ENCODE measurements at regions not wholly inside any gene's neighbourhood (a gene's known extent, or its start where the extent isn't known, plus 50 kb on each side); places are given as distances from the start of the nearest gene placed in this dataset.

DNA sequence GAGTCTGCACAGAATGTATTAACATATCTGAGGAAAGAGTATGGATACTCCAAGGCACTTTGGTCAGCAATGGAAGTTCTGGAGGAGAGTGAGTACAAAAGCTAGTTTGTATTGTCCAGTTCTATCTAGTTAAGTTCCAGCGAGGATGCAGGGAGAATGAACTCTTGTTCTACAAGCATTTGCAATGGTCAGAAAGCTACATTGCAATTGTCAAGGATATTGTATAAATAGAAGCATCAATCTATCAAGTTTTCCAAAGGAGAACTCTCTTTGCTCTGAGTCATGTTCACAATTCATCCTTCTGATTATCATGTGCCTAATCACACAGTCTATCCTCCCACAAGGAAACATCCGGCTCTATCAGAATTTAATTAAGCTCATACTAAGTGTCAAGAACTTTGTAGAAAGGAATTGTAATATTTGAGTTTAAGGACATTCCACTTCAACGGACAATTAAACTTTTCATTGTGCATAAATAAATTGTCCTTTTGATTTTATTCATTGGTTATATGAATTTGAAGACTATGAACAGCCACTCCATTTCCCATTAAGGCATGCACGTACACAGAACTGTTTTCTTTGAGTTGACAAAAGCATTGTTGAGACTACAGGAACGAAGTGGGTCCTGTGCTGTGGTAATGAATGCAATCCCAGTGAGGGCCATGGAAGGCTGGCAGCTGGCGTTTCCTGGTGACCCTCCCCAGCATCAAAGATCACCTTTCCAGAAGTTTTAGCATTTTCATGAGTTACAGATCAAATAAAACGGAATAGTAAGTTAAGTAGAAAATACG is 973.5 kb upstream of the GOT2 start:
- DNase-seq (ENCODE audit: low spot score) = no peak

DNA sequence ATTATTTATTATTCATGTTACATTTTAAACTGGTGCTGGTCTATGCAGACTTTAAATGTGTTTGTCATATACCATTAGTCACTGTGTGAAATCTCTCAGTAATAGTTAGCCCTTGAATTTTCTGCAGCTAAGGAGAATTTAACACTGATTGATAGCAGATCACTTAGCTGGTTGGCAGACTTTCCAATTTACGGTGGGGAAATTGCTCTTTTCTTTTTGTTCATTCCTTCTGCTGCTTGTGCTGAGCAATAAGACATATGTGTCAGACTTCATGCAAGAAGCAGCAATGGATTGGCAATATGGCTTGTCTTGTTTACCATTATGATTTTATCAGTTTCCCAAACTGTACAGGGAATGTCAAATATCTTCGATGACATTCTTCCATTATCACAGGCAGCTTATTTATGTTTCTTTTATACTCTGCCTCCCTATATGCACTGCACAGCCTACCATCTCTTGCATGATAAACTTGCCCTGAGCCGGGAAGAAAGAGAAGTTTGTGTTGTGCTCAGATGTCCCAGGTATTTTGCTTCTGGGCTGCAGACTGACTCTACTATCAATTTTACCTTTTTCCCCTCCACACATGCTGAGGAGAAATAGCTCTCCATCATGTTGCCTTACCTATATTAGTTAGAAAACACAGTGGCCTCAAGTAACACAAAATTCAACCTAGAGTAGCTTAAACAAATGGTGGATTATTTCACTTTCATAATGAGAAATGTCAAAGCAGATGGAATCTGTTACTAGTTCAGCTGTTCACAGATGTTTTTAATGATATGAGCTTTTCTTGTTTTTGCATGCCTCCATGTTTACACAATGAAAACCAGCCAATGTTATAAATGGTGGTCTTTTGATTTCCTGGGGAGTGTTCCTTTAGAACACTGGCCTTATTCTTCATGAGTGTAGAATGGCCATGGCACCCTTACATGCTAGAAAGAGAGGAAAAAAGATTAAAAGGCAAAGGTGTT is 968.1 kb upstream of the GOT2 start:
- no peak for DNase-seq (ENCODE audit: low spot score)

DNA sequence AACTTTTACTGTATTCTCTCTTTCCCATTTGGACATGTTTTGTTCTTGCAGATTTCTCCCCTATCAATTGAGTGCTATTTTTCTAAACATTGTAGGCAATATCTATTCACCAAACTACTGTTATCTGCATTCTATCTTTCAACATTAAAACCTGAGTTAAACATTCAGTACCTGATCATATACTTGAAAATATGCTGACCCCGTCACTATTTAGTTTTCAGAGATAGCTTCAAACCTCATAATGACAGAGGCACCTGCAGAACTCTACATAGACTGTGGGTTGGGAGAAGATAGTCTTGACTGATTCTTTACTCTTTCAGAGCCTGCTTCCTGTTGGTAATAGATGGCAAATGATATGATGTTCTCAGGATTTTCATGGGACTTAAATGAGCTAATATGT is 965.7 kb upstream of the GOT2 start:
- no peak for DNase-seq (ENCODE audit: low spot score)

DNA sequence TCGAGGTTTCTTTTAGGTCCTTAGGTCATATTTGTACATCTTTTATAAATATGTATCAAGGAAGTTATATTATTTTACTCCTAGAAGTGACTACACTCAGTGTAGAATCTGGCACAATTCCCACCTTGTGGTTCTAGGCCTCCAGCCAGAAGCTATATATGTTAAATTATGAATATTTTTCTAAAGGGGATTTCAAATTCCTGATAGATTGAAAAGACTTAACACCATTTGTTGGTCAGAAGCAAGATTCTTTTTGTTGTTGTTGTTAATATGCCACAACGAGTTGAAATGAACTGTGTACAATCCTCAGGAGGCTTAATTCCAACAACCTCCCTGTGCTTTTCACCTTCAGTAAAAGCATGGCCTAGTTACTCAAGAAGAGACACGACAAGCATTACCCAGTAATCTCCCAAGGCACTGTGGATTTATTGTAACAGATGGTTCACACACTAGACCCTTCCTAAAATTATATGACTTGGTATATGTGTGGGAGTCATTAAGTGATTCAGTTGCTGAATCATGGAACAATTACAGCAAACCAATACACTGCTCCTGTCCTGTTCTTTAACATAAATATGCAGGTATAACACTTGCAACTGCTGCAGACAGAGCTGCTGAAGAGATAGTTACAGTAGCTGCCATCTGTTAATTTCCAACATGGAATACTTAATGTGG is 964.4 kb upstream of the GOT2 start:
- no peak for DNase-seq (ENCODE audit: low spot score)

DNA sequence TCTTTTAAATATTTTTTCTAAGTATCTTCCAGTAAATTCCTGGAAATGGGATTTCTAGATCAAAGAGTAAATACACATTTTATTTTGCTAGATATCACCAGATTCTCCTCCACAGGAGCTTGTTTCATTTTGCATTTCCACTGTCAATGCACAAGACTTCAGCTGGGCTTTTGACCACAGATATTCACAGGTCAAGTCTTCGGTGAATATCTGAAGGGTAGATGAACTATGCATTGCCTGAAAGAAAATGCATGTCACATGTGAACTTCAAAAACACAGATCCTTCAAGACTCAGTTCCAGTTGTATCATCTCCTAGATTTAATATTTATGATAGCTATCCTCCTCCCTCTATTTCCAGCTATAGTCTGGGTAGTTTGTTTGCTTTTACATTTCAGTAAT is 963.6 kb upstream of the GOT2 start:
- DNase-seq (ENCODE audit: low spot score) = no peak

DNA sequence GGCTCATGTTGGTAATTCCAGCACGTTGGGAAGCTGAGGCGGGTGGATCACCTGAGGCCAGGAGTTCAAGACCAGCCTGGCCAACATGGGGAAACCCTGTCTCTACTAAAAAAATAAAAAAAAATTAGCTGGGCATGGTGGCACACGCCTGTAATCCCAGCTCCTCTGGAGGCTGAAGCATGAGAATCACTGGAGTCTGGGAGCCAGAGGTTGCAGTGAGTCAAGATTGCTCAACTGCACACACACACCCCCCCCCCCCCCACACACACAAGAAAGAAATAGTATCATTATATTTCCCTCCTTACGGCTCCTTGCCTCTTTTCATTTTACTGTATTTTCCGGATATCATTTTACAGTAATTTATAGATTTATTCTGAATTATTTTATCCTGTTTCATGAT is 963.1 kb upstream of the GOT2 start:
- no peak for DNase-seq (ENCODE audit: low spot score)

DNA sequence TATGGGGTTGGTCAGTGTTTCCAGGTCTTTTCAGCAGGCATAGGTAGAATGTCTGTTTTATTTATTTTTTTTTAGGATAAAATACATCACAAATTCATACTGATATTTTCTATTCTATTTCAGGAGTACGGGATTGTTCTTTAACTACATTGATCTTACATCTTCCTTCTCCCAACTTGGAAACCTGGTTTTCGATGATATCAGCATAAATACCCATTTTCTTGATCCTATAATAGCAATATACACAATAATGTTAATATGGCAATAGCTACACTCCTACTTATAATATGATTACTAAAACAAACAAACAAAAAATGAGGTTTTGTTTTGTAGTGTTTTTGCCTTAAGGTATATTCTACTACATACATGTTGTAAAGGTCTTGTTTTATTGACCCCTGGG is 962.4 kb upstream of the GOT2 start:
- DNase-seq (ENCODE audit: low spot score) = no peak

DNA sequence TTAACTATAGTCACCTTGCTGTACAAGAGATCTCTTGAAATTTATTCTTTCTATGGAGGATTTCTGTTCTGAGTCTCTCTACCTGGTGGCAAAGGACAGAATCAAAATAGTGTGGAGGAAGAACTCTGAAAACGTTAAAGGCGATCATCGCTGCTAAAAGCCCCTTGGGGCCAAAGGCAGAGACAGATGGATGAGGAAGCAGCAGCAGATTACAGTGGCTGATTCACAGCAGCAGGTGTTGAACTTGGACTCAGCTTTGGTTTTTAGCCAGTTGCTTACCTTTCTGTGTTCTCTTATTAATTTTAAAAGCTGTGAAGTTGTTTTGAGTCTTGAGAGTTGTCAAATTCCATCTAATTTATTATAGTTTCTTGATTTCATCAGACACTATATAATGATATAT is 956.1 kb upstream of the GOT2 start:
- no peak for DNase-seq (ENCODE audit: low spot score)

DNA sequence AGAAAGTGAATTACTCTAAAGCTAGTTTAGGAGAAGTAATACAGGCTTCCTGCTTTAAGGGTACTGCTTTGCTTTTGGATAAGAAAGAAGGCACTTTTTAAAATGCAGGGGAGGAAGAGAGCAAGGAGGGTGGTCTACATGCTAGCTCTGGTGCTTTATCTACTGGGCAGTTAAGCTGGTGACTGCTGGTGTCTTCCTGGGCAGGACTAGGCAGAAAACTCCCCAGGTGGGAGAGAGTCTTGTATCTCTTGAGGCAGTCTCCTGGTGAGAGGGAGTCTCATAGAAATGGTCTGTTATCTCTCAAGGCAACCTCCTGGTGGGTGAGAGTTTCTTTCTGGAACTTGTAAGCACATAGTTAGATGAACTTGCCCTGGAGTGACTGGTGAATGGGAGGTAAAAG is 953.9 kb upstream of the GOT2 start:
- no peak for DNase-seq (ENCODE audit: low spot score)

DNA sequence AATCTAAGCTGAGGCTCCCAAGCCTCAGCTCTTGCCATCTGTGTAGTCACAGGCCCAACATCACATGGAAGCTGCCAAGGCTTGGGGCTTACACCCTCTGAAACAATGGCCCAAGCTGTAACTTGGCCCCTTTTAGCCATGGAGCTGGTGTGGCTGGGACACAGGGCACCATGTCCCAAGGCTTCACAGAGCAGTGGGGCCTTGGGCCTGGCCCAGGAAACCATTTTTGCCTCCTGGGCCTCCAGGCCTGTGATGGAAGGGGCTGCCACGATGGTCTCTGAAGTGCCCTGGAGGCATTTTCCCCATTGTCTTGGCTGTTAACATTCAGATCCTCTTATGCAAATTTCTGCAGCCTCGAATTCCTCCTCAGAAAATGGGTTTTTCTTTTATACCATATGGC is 952.3 kb upstream of the GOT2 start:
- no peak for DNase-seq (ENCODE audit: low spot score)

DNA sequence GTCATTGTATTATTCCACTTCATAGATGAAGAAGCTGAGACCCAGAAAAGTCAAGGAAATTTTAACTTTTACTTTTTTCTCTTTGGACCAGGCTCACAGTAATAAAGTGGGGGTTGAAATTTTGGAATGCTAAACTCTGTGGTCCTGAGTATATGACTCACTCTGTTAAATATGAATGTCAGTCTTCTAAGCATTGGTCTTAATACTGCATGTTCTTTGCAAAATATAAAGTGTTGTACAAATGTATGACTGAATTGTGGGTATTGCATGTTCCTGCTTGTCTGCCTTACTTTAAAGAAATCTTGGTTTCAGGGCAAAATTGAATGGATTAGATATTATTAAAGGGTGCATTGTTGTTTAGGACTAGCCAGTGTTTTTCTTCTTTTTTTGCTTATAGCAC is 950.8 kb upstream of the GOT2 start:
- DNase-seq (ENCODE audit: low spot score) = no peak

DNA sequence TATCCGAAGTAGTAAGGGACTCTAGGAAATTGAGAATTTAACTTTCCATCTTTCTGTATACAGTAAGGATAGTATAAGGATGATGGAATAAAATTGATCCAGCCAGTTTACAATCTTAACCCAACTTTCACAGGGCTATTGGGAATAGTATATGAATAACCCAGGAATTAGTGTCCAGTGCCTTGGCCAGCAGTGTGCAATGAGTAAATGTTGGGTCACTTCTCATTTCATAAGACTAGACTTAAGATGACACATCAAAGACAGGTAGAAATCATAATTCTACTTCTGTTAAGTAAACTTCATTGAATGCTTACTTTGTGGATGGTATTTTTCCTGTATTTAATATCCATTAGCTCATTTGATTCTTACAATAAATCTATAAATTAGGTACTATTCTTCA is 949.6 kb upstream of the GOT2 start:
- DNase-seq (ENCODE audit: low spot score) = no peak

DNA sequence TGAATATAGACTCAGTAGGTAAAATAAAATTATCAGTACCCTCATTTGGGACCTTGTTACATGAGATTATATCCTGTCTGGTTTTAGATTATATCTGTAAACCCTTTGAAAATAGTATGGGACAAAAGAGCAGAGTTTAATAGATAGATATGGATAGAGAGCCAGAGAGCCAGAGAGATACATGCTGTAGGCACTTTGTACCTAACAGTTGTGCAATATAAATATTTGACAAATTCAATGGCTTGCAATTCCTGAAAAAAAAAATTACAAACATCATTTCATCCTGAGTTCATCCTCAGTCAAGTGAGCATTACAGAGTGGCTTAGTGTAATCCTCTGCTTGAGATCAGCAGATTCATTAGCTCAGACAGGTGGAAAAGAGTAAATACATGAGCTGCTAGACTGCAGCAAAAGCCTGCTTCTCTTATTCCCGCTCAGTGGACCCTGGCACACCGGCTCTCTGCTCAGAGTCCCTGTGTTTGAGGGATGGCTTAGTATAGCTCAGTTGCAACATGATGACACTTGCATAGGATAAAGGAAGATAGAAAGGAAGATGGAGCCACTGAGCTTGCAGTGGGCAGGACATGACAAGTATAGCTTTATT is 931.6 kb upstream of the GOT2 start:
- DNase-seq (ENCODE audit: low spot score) = no peak

DNA sequence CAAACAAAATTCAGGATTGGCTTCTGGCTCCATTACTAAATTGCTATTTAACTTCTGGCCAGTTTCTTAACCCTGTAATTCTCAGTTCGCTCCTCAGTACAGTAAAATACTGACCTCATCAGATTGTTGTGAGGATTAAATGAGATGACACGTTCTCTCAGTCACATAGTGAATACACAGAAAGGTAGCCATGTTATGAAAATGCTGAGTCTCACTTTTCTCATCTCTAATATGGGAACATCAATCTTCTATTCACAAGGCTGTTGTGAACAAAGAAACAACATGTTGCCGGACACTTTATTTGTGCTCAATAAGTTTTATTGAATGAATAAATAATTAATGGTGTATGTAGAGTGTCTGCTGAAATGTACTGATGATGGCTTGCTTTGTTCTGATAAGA is 924.5 kb upstream of the GOT2 start:
- DNase-seq (ENCODE audit: low spot score) = no peak

DNA sequence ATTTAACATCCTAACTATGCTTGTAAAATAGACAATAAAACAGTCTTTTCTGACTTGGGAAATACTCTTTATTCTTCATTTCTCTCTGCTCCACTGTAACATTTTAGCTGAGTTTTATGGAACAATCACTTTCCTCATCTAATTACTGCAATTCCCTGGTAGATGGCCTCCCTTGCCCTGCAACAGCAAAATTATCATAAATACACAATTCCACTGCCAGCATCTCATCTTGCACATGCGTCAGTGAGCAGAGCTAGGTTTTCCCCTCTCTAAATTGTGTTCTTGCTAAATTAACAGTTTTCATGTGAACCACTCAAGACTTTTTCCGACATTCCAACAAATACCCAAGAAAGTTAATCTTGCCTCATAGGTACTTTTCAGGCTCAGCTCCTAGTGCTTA is 920.9 kb upstream of the GOT2 start:
- DNase-seq (ENCODE audit: low spot score) = no peak

DNA sequence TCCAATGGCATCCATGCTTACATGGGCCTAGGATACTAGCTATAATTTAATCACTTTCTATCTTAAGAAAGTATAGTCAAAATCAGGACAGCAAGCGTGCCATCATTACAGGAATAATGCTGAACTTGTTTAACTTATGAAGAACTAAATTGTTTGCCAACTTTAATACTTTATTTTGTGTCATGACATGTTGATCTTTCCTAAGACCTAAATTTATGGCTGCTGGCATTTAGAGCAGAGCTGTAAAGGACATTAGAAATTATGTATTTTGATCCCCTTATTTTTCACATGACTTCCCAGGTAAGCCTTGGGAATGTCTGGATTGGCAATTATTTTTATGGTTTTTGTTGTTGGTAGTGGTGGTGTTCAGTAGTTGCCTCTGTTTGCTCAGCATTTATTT is 920.3 kb upstream of the GOT2 start:
- DNase-seq (ENCODE audit: low spot score) = no peak

DNA sequence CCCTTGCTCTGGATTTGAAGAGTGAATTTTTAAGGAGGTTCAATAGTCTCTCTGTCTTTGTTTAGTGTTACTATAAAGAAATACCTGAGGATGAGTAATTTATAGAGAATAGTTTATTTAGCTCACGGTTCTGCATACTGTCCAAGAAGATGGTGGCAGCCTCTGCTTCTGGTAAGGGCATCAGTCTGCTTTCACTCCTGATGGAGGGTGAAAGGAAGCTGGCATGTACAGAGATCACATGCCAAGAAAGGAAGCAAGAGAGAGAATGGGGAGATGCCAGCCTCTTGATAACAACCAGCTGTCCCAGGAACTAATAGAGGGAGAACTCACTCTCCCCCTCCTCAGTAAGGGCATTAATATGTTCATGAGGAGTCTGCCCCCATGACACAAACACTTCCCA is 917.5 kb upstream of the GOT2 start:
- no peak for DNase-seq (ENCODE audit: low spot score)

DNA sequence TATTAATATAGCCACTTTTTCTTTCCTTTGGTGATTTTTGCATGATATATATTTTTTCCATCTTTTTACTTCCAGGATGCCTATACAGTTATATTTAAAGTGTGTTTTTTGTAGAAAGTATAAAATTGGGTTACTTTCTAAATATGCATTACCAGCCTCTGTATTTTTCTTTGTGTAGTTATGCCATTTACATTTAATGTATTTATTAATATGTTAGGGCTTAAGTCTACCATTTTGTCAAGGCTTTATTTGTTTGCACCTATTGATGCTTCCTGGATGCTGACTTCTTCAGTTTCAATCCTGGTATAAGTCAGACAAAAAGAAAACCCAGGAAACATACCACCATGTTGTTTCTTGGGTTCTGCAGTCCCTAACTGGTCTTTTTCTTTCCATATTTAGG is 911.1 kb upstream of the GOT2 start:
- DNase-seq (ENCODE audit: low spot score) = no peak

DNA sequence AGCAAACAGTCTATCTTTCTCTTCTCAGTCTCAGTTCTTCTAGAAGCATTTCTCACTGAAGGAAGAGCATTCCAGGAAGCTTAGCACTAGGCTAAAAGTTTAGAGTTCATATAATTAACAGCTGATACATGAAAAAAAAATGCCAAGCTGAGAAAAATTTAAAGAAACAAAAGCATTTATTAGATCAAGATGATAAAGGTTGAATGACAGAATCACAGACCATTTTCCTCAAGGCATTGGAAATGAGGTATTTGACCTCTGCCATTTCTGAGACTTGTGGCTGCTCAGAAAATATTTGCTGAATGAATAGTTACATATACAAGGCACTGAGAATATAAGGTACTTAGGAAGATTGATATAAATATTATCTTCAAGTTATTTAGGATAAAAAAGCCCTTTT is 901.6 kb upstream of the GOT2 start:
- DNase-seq (ENCODE audit: low spot score) = no peak

DNA sequence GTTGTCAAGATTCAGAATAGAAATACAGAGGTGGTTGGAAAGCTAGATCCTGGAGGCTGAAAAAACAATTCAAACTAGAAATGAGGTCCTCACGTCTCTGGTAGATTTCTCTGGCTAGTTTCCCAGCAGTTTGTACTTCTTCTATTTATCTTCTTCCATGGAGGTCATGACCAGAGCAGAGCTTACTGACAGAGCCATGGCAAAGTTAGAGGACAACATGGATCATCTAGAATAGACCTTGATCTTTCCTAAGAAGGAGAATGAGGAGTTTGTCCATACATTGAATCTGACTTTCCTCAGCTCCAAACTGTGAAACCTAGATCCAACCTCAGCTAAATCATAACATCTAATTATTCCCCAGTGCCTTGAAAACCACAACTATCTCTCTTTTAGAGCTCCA is 900.8 kb upstream of the GOT2 start:
- no peak for DNase-seq (ENCODE audit: low spot score)

DNA sequence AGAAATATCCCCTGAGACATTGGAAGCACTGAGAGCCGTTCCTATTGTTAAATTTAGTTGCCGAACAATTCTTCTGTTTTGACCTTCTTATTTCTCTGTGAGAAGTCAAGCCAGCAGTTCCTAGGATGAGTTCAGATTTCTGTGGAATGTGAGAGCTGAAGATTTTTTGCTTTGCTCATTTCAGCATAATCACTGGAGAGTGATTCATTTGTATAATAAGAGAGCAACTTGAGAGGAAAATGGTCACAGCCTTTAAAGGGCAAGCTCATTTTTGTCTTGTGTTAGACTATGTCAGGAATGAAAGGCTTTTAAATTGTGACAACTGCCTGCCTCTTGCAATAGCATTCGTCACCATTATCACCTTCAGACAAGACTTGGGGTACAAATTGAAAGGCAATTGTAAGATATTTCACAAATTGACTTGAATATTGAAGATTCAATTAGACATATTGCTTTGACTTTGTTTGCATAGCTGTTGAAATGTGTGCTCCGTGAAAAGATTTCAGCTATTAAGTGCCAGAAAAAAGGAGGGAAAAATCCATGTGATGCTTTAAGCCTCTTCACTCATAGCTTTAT is 900.0 kb upstream of the GOT2 start:
- no peak for DNase-seq (ENCODE audit: low spot score)

DNA sequence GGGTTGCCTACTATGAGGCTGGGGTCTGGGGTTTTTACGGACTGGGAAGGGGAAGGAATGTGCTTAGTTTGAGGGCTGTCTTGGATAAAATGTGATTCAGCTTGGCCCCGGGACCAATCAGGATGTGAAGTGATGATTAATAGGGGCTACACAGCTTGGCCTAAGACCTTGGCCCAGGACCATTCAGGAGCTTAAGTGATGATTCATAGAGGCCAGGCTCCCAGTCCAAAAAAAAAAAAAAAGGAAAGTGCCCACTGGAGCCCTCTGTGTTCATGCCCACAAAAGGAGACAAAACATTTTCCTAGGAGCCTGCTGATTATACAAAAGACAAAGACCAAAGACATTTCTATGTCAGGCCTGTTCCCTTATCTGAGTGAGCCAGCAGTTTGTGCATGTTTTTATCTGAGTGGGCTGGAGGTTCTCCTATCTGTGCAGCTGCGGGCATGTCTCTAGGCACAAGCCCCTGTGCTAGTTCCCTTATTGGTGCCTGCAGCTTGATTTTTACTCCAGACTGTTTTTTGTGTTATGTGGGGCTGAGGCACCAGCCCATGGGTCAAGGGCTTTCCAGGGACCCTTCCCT is 898.2 kb upstream of the GOT2 start:
- no peak for DNase-seq (ENCODE audit: low spot score)
